ENCODE measurements at regions not wholly inside any gene's neighbourhood (a gene's known extent, or its start where the extent isn't known, plus 50 kb on each side); places are given as distances from the start of the nearest gene placed in this dataset.
"Not testable (repeated sequence)": the region's sequence is repeated elsewhere in the genome, so short reads cannot be mapped to it uniquely, and the experiment has no call there.

DNA sequence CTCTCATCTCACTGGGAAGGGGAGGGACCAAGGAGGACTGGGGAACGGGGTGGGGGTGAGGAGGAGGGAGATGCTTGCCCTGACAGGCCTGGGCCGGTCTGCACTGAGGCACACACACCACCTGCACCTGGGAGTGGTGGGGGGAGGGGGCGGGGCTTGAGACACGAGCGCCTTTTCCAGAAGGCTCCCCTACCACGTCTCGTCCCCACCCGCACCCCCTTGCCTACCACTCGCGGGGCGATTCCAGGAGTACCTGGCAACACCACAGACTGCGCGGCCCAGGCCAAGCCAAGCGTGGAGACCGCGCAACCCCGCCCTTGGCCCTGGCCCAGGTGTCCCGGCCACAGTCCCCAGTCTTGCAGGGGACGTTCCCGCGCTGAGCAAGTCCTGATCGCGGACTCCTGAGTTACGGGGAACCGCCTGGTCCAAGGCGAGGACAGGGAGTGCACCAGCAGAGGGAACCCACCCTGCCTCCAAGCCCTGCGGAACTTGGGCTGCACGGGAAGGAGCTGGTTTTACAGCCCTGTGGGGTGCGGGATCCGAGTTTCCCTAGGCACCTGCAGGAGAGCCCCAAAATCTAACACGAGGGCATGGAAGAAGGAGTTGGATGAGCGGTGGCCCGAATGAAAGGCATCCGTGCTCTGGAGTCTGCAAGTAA is 68.1 kb upstream of the SH3GL3 start:
- no peak for DNase-seq (ENCODE audit: extremely low spot score, unreplicated experiment)
- Mint-ChIP-seq H3K36me3 (no peaks in the 10 kb centered on the region), H3K4me3 (no peak overlapping the region)

GRCh38 chr15:83379579-83379959 is 67.6 kb upstream of the SH3GL3 start:
- Mint-ChIP-seq H3K27ac (no peak overlapping the region), H3K27me3 (peaks cover 24% of the 10 kb centered on the region), H3K9me3 (no peaks in the 10 kb centered on the region), H3K4me3 (no peak overlapping the region), H3K4me1 (ENCODE audit: unreplicated experiment) (peaks cover 8% of the 10 kb centered on the region), H3K36me3 (no peaks in the 10 kb centered on the region)
- no peak for DNase-seq (ENCODE audit: extremely low spot score, unreplicated experiment)
- no peak for TF ChIP-seq CTCF (conservative IDR thresholded peaks at IDR 0.05)

More for the DNA sequence above, 68.1 kb upstream of the SH3GL3 start:
- no peak for TF ChIP-seq CTCF (conservative IDR thresholded peaks at IDR 0.05)
- Mint-ChIP-seq H3K4me1 (ENCODE audit: unreplicated experiment) (peaks cover 8% of the 10 kb centered on the region), H3K27ac (no peak overlapping the region), H3K27me3 (peaks cover 29% of the 10 kb centered on the region), H3K9me3 (no peaks in the 10 kb centered on the region)

GRCh38 chr15:83380059-83380458 is 67.1 kb upstream of the SH3GL3 start:
- no peaks in the 10 kb centered on the region for H3K9me3 Mint-ChIP-seq
- no peak for TF ChIP-seq CTCF (conservative IDR thresholded peaks at IDR 0.05)
- no peak for DNase-seq (ENCODE audit: extremely low spot score, unreplicated experiment)

DNA sequence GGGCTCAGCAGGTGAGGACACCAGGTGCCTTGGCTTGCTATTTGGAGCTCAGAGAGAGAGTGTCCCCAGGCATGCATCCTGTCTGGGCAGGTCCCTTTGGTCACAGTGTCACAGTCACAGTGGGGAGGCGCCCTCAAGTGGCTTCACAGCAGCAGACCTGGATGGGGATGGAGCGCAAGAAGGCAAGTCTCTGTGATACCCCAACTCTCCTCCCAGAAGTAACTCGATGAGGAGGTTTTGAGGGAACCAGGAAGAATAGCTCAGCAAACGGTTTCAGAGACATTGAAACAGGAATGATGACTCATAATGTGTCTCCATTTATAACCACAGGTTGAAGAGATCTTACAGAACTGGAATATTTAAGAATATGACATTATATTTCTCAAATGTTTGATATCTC is 66.5 kb upstream of the SH3GL3 start:
- no peak for DNase-seq (ENCODE audit: extremely low spot score, unreplicated experiment)
- no peaks in the 10 kb centered on the region for H3K36me3 Mint-ChIP-seq
- H3K4me3 Mint-ChIP-seq = no peak overlapping the region
- peak overlapping the region; percentile 77 for H3K27ac Mint-ChIP-seq
- H3K4me1 Mint-ChIP-seq (ENCODE audit: unreplicated experiment) = peaks cover 8% of the 10 kb centered on the region
- TF ChIP-seq CTCF (conservative IDR thresholded peaks at IDR 0.05) = peak; percentile 33
- peaks cover 18% of the 10 kb centered on the region for H3K27me3 Mint-ChIP-seq
- H3K9me3 Mint-ChIP-seq = no peaks in the 10 kb centered on the region

More at GRCh38 chr15:83380059-83380458, 67.1 kb upstream of the SH3GL3 start:
- Mint-ChIP-seq H3K4me3 (no peak overlapping the region), H3K27me3 (peaks cover 23% of the 10 kb centered on the region), H3K4me1 (ENCODE audit: unreplicated experiment) (peaks cover 8% of the 10 kb centered on the region), H3K36me3 (no peaks in the 10 kb centered on the region), H3K27ac (peak overlapping the region; percentile 77)

GRCh38 chr15:83383608-83384139 is 63.5 kb upstream of the SH3GL3 start:
- not testable (repeated sequence) for H3K4me1 Mint-ChIP-seq (ENCODE audit: unreplicated experiment); H3K9me3 Mint-ChIP-seq; H3K27me3 Mint-ChIP-seq; H3K36me3 Mint-ChIP-seq; DNase-seq (ENCODE audit: extremely low spot score, unreplicated experiment)
- H3K4me3 Mint-ChIP-seq = peak overlapping the region; percentile 81
- peak overlapping the region; percentile 84 for H3K27ac Mint-ChIP-seq

DNA sequence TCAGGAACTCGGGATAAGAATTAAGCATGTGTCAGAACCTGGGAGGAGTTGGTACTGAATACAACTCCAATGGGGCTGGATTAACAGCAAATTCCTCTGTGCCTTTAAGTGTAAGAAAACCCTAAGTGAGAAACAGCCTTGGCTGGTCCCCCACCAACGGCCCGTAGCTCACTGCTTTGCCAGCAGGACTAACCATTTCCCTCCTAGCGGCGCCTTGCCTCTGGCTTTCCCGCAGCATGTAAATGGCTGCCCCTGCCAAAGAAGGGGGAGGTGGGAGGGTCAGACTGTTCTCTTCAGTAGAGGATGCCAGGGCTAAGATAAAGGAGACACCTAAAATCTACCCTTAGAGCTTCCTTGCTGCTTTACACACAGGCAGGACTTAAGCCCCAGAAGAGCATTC is 51.0 kb upstream of the SH3GL3 start:
- H3K27me3 Mint-ChIP-seq = peaks cover 39% of the 10 kb centered on the region
- TF ChIP-seq CTCF (conservative IDR thresholded peaks at IDR 0.05) = no peak
- no peak for DNase-seq (ENCODE audit: extremely low spot score, unreplicated experiment)
- H3K9me3 Mint-ChIP-seq = peaks cover 6% of the 10 kb centered on the region
- peaks cover 4% of the 10 kb centered on the region for H3K4me1 Mint-ChIP-seq (ENCODE audit: unreplicated experiment)
- H3K4me3 Mint-ChIP-seq = no peak overlapping the region
- no peak overlapping the region for H3K27ac Mint-ChIP-seq
- H3K36me3 Mint-ChIP-seq = no peaks in the 10 kb centered on the region
